Activated naive CD4-positive, alpha-beta T cell treated with Interleukin-2 at 50 U/mL for 16 hours (primary cell): ENCODE measurements at regions not wholly inside any gene's neighbourhood (a gene's known extent, or its start where the extent isn't known, plus 50 kb on each side); places are given as distances from the start of the nearest gene placed in this dataset.
"Not testable (repeated sequence)": the region's sequence is repeated elsewhere in the genome, so short reads cannot be mapped to it uniquely, and the experiment has no call there.

Experiments
- DNase-seq: peaks from one replicate; pipeline ENCODE4 v3.0.0-alpha.2; 2020

DNA sequence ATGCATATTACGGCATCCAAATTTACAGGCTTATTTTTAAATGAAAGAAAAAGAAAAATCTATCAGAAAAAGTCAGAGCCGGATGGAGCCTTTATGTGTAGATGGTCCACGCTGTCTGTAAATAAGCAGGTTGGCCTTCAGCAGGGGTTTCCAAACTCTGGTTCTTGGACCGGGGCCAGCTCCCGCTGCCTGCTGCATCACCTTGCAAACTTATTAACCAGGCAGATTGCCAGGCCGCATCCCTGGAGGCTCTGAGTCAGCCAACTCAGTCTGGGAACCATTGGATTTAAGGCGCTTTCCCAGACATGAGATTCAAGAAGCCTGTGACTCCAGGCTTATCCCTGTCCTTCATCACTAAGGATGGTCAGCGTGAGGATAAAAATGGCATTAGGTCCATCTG is 212.4 kb downstream of the OPA1 start:
- DNase-seq = no peak

DNA sequence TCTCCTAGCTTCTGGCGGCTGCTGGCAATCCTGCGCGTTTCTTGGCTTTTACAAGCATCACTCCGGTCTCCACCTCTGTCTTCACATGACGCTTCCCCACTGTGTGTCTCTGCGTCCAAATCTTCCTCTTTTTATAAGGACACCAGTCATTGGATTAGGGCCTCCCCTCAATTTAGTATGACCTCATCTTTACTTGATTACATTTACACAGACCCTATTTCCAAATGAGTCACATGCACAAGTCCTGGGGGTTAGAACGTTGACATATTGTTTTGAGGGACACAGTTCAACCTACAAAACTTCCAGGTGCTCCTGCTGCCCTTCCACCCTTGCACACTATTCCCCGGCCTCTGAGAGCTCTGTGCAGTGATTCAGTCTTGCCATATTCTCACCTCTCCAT is 215.3 kb downstream of the OPA1 start:
- no peak for DNase-seq

DNA sequence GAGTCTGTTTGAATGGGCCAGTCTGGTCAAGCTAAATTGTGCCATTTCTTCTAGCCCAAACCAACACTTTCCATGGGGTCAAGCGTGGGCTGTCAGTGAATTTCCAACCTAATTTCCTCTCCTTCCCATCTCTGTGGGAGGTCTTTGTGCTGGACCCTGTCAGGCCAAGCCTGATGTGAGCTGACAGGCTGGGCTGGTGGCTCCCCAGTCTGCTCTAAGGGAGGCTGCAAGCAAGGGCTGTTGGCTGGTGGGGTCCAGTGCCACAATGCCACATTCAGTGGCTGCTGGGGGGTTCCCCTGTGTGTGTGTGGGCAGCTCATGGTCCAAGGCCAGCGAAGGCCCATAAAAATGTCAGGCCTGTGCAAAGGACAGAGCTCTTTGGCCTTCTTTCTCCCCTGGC is 216.1 kb downstream of the OPA1 start:
- DNase-seq = no peak

DNA sequence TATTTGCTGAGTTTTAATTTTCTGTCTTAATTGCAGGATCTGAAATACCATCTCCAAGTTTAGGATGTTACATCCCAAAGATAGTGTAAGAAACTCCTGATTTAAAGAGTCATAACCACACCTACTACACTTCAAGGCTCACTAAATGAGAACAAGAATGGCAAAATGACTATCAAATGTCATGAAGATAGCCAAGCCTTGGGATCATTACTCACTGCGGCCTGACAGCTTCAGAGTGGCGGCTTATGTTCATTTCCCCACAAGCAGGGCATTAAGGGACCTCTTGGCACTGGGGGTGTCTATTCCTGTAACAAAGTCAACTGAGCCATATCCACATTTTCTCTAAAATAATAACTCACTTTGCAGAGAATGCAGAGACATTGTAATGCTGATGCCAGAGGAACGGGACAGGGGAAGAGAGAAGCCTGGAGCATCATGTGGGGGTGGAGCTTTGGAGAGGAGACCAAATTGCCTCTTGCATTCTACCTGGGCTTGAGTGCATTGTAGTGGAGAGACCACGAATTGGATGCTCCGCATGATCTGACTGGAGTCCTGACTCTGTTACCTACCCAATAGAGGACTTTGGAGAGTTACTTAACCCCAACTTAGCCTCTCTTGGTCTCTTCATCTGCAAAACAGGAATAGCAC is 219.2 kb downstream of the OPA1 start:
- no peak for DNase-seq

DNA sequence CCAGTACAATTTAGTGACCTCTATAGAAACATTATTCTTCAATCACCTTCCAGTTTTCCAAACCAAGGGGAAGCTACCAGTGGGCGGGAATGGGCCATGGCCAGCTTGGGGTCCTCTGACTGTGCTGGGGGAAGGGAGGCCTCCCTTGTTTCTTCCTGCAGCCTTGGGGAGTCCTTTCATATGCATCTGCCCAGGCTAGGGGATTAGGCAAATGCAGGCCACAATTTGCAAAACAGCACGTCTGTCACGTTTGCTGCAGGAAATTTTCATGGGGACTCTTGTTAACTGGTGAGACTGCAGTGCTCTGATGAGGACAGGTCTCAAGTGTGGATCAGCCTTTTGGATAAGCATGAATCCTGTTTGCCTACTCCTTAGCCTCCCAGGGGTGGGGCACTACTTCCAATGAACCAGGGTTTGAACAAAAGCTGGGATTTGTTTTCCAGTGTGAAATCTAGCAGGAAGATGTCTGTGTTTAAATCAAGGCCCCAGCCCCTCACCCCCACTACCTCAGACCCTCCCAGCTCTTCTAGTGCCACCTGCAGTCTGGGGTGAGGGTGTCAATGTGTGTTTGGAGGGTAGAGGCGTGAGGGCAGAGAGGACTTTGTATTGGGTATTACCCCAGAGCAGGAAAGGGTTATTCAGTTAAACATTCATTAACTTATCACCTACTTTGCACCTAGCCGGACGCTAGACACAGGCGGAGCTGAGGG is 219.9 kb downstream of the OPA1 start:
- DNase-seq = no peak

DNA sequence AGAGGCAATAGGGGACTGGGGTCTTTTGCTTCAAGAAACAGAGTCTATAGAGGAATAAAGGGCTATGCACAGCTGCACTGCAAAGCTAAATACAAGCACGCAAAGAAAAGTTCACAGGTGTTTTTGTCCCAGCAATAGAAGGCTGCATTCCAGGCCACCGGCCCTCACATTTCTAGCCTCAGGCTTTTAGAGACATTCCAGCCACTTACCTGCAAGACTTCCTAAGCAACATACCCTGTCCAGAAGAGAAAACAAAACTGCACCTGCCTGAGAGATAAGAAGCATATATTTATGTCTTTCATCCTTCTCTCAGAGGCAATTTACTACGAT is 220.5 kb downstream of the OPA1 start:
- no peak for DNase-seq

DNA sequence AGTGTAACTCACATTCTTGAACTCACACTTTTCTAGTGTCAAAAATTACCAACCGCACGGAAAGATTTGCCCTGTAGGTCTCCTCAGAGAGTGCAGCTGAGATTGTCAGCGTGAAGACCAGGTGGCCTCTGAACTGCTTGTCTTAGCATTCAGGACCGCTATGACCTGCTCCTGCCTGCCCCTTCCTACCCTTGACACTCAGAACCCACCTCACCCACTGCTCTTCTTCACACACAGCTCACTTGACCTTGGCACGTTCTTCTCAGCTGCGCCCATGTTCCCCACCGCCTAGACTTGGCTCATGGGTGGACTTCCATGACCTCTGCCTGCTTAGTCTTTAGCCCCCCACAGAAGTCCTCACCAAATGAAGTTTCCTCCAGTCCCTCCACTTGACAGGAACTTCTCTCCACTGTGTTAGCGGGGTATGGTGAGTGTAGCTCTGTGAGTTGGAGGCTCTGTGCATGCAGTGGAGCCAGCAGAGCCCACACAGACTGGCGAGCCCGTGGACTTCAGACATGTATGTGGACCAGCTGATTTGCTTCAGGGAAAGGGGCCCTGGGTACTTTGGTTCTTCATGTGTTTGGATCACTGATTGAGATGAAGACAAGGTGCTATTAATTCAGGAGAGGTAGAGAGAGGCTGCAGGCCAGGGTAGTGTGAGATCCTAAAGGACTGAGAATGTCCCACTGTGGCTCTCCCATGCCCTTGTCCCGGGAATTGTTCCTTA is 221.3 kb downstream of the OPA1 start:
- no peak for DNase-seq

DNA sequence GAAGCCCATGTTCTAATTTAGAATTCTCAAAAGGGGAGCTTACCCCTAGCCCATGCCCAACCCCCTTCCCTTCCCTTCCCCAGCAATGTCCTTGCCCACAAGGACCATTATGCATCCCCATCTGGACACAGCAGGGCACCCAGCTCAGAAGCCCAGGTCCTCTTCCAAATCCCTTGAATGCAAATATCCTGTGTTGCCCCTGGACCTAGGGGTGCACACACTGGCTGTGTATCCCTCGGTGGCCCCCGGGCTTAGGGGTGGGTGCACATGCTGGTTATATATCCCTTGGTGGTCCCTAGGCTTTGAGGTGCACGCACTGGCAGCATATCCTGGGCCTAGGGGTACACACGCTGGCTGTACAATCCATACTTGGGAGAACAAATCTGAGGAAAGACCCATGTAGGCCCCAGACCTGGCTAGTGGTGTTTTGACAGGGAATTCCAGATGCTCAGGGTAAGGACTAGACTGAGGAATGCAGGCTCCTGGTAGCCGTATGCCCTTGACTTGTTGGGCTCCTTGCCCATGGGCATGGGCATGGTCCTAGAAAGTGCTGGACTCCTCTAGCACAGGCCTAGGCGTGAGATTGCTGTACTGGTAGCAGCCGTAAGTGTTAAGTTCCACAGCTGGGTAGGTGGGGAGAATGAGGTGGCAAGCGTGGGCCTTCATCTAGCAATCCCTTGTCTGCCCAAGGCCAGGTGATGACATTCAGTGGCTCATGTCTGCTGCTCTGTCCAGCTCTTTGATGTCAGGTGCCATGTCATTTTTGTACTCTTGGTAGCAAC is 222.4 kb downstream of the OPA1 start:
- DNase-seq = no peak

DNA sequence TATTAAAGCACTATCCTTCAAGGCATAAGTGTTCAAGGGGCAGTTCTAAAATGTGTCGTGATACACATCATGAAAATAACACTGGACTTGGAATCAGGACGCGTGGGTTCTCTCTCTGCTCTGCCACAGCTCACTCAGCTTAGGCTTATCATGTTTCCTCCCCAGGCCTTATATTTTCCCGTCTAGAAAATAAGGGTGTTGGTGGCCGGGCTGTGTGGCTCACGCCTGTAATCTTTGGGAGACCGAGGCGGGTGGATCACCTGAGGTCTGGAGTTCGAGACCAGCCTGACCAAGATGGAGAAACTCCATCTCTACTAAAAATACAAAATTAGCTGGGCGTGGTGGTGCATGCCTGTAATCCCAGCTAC is 223.0 kb downstream of the OPA1 start:
- DNase-seq = no peak

DNA sequence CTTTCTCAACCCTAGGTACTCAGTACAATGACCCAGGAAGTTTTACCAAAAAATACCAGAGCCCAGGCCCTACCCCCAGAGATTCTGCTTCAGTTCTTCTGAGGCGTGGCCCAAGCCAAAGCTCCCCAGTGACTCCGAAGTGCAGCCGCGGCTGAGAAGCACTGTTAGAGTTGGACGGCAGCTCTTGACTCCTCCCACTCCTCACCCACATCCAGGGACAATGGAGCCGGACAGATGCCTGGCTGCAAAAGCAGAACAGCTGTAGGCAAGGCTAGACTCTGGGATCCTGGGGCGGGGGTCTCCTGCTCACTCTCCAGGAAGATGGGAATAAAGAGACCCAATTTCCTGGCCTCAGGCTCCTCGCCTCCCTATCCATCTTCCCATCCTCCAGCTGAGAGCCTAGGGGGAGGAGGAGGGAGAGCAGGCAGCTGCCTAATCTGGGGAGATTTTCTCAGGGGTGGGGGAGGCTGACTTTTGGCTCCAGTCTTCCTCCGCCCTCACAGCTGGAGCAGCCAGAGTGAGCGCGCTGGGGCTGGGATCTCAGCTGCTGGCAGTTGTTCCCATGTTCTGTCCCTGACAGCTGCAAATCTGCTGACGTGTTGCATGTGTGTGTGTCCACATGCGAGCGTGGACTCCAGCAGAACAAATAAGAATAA is 223.8 kb downstream of the OPA1 start:
- no peak for DNase-seq

DNA sequence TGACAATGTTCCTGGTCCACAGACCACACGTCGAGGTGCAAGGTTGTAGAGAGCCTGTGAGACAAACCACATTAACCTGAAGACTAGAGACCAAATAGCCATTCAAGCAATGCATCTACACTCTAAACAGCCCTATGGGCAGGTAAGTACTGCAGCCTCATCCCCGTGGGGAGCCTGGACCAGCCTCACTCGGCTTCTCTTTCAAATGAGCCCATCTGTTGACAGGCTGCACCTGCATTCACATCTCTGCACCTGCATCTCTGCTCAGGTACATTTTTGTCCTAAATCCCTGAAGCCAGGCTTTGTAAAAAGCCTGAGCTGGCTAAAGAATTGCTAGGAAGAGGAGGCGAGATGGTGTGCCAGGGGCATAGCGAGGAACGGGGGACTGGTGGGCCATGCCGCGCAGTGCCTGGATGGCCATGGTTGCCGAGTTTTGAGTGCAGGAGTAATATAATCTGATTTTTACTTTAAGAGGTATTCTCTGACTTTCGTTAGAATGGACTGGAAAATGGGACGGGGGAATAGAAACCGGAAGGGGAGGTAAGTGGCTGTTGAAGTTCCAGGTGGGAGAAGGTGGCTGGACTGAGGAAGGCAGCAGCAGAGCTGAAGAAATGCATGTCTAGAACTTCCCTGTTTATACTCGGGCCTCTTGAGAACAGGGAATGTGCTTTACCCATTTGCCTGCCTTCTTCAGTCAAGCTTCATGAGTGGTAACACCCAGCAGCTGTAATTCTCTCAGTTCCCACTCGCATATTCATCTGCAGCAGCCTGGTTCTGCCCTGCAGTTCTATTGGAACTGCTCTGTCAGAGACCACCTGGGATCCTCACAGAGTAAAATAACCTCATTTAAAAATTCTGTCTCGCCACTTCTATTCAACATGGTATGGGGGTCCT is 226.4 kb downstream of the OPA1 start:
- DNase-seq = no peak

DNA sequence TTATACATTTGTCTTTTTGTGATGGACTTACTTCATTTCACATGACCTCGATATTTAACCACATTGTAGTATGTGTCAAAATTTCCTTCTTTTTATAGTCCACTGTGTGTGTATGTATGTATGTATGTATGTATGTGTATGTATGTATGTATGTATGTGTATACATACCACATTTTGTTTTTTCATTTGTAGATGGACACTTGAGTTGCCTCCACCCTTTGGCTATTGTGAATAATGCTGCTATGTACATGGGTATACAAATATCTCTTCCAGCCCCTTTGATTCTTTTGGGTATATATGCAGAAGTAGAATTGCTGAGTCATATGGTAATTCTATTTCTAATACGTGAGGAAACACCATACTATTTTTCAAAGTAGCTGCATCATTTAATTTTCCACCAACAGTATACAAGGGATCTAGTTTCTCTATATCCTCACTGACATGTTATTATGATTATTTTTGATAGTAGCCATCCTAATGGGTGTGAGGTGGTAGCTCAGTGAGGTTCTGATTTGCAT is 228.2 kb downstream of the OPA1 start:
- DNase-seq = no peak

DNA sequence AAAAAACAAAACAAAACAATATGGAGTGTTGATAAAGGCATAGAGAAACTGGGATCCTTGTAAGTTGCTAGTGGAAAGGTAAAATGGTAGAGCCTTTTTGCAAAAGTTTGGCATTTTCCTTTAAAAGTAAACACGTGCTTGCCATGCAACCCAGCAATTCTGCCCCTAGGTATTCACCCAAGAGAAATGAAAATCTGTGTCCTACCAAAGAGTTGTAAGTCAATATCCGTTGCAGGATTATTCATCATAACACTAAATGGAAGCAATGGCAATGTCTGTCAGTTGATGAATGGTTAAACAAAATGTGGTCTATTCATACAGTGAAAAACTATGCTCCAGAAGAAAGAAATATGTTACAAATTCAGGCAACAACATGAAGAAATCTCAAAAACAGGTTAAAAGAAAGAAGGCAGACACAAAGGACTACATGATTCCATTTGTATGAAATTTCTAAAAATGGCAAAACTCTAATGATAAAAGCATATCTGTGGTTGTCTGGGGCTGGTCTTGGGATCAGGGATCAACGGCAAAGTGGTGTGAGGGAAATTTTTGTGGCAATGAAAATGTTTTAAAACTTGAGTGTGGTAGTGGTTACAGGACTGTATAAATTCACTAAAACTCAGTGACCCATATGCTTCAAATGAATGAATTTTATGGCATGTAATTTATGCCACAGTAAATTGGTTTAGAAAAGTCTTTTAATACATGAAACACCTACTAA is 229.6 kb downstream of the OPA1 start:
- DNase-seq = no peak

DNA sequence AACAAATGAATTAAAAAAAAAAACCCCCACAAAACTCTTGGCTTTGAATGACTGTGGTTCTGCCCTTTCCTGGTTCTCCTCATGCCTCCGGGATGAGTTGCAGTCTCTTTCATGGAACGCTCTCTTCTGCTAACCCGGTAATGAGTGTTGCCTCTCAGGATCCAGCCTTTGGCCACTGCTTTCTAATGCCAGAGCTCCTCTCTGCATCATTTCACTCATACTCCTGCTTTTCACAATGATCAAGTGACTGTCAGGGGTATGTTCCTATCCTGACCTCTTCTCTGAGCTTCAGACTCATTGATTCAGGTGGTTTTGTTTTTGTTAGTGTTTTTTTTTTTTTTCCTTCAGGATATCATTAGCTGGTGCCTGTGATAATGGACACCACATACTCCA is 230.2 kb downstream of the OPA1 start:
- DNase-seq = not testable (repeated sequence)

DNA sequence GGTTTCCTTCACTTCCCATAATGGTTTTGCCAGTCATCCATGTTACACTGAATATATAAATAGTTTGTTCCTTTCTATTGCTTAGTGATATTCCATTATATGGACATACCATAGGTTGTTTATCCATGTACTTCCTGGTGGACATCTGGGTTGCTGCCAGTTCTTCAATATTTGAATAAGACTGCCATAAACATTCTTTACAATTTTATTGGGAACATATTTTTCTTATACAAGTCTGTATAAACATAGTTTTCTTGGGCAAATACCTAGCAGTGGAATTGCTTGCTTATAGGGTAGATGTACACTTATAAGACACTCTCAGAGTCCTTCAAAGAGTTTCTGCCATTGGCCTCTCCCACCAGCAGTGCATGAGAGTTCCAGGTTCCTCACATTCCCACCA is 231.4 kb downstream of the OPA1 start:
- no peak for DNase-seq

DNA sequence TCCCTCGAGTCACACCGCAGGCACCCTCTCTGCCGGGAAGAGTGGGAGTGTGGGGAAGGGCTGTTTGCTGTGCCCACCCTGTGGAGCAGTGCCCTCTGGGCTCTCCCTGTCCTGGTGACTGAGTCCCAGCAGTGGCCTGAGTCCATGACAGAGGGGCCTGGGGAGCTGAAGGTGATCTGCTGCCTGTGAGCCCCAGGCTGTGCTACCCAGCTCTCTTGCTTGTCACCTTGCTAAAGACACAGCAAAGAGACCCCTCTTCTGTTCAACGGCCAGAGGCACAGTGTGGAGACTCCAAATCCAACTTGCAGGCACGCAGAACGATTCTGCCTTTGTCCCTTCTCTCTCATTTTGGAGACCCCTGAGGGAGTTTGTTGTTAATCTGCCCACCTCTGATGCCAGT is 232.6 kb downstream of the OPA1 start:
- DNase-seq = no peak

DNA sequence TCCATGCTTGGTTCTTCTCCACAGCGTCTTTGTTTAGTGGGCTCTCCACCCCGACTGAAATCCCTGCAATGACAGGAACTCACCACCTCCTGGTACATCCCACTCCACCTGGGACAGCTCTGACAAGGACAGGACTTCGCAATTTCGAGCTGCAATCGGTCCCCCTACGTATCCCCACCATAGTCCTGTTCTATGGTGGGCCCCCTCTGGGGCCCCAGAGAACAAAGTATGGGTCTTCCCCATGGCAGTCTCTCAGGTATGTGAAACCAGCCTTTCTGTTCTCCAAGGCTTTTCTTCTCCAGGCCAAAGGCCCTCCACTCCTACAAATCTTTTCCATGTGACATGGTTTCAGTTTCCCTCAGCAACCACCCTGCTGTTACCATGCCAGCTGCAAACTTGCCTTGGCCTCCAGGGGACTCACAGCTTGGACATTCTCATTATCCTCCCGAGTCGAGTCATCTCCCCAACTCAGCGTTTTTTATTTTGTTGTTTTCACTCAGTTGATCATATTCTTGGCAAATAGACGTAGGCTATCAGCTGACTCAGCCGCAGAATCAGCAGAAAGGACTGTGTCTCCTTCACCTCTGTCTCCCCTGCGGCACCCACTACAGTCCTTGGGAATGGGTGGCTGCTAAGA is 233.3 kb downstream of the OPA1 start:
- no peak for DNase-seq

DNA sequence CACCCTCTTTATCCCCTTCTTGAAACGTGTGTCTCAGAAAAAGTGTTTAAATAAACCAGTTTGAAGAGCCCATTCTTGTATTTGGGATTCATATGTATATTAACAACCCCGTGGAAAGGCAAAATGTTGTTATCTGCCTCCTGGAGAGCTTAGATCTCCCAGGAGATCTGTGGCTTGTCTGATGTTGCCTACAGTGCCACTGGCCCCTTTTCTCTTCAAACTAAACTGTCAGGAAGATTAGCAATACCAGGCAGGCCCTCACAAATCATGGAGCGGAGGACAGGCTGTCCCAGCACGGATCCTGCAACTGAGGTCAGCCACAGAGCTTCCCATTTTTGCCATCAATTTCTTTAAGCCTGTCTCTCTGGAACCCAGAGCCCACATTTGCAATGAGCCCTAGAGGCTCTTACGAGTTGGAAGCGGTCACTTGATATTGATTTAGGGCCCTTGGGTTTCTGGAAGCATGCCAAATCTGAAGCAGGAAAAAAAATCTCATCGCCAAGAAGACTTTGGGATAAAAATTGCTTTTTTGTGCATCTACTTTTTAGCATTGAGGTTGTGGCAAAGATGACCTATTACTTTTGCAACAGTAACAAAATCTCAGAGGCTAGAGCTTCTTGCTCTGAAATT is 234.1 kb downstream of the OPA1 start:
- DNase-seq = no peak

DNA sequence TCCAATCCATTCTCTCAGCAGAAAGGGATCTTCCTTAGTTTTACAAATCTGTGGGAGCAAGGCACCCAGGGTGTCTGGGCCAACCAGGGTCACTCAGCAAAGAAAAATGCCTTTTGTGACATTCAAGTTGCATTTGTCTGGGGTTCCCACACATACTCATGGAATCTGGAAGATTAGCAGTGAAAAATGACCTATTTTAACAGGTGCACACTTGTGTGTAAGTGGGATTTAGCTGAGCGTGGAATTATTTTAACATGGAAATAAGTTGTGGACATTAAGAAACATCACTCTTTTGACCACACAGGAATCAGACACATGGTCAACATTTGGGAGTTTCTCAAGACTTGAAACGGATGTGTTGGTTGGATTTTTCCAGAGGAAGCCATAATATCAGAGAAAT is 234.9 kb downstream of the OPA1 start:
- DNase-seq = no peak

DNA sequence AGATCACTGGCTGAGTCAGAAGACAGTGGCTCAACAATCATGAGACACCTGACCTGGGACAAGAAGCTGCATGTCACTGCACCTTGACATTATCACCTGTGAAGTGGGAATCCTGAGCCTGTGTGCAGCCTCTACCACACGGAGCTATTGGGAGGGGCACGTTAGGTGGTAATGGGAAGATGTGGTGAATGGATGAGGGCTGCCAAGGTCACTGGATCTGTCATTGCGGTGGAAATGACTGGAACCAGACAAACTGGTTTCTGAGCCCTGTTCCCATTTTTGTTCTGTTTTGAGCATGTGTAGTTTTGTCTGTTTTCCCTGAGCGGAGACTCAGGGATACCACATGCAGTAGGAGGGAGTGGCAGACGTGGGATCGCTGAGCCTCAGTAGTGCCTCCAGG is 235.5 kb downstream of the OPA1 start:
- DNase-seq = no peak
